Mesodermal cell (in vitro differentiated cells): ENCODE measurements at regions not wholly inside any gene's neighbourhood (a gene's known extent, or its start where the extent isn't known, plus 50 kb on each side); places are given as distances from the start of the nearest gene placed in this dataset.
"Not testable (repeated sequence)": the region's sequence is repeated elsewhere in the genome, so short reads cannot be mapped to it uniquely, and the experiment has no call there.

ENCODE experiments used
- H3K27ac ChIP-seq: 2 replicates; pipeline ENCODE4 v1.7.0; 2013; ENCODE audit warnings: mild to moderate bottlenecking, low read depth, low read length, moderate library complexity; ENCODE audit not compliant: severe bottlenecking
- H3K36me3 ChIP-seq: 2 replicates; pipeline ENCODE4 v1.7.1; 2013; ENCODE audit warnings: mild to moderate bottlenecking, low read length, moderate library complexity; ENCODE audit not compliant: control insufficient read depth, insufficient read depth
- H3K4me1 ChIP-seq: one replicate; pipeline ENCODE4 v1.7.1; 2013; ENCODE audit warnings: mild to moderate bottlenecking, low read length; ENCODE audit not compliant: insufficient read depth, control insufficient read depth, poor library complexity, severe bottlenecking
- H3K4me3 ChIP-seq: 2 replicates; pipeline ENCODE4 v1.7.0; 2013; ENCODE audit warnings: low read length, control low read depth, mild to moderate bottlenecking; ENCODE audit not compliant: insufficient read depth, poor library complexity, severe bottlenecking; ENCODE audit errors: extremely low read depth
- H3K9me3 ChIP-seq: 2 replicates; pipeline ENCODE4 v1.7.1; 2013; ENCODE audit warnings: mild to moderate bottlenecking, low read length, moderate library complexity; ENCODE audit not compliant: control insufficient read depth
- WGBS, 2 experiments: methylation state at CpG; one replicate each; pipeline ENCODE4 v1.1.5; 2013; ENCODE audit warnings: missing lambda C conversion rate in 2 of 2; ENCODE audit not compliant: insufficient coverage in 2 of 2; 5-methylcytosine and 5-hydroxymethylcytosine counted together

DNA sequence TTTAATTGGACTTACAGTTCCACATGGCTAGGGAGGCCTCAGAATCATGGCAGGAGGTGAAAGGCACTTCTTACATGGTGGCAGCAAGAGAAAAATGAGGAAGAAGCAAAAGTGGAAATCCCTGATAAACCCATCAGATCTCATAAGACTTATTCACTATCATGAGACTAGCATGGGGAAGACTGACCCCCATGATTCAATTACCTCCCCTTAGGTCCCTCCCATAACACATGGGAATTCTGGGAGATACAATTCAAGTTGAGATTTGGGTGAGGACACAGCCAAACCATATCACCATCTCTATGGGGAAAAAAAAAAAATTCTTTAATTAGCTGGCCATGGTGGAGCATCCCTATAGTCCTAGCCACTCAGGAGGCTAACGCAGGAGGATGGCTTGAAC, 53.9 kb upstream of the LPAR1 start:
- no CpG with 5 or more reads among the region's 1 CpG for WGBS, 2 experiments

More for the DNA sequence above, 53.9 kb upstream of the LPAR1 start:
- H3K9me3 ChIP-seq, H3K4me3 ChIP-seq, H3K27ac ChIP-seq, H3K36me3 ChIP-seq: not testable (repeated sequence)
- H3K4me1 ChIP-seq, result peaks cover 19% of the 10 kb centered on the region
